Left ventricle myocardium superior (tissue), 1 donor: ENCODE measurements at regions not wholly inside any gene's neighbourhood (a gene's known extent, or its start where the extent isn't known, plus 50 kb on each side); places are given as distances from the start of the nearest gene placed in this dataset.

Experiments used
- ATAC-seq: fragments of 200-7000 bp; cut with Tn5 transposase; one replicate; pipeline ENCODE4 v1.9.1; 2020; ENCODE audit warnings: mild to moderate bottlenecking, moderate library complexity
- DNase-seq: peaks from one replicate; pipeline ENCODE4 v3.0.0-alpha.2; 2020
- intact Hi-C: fragments of 100-400 bp; cut with micrococcal nuclease; formaldehyde crosslinking; loops from one replicate; pipeline ENCODE4 v1.11.0; 2022
- donor health status: DM: no; HTN: yes; CAD: no; lungs with severe emphysema.

DNA sequence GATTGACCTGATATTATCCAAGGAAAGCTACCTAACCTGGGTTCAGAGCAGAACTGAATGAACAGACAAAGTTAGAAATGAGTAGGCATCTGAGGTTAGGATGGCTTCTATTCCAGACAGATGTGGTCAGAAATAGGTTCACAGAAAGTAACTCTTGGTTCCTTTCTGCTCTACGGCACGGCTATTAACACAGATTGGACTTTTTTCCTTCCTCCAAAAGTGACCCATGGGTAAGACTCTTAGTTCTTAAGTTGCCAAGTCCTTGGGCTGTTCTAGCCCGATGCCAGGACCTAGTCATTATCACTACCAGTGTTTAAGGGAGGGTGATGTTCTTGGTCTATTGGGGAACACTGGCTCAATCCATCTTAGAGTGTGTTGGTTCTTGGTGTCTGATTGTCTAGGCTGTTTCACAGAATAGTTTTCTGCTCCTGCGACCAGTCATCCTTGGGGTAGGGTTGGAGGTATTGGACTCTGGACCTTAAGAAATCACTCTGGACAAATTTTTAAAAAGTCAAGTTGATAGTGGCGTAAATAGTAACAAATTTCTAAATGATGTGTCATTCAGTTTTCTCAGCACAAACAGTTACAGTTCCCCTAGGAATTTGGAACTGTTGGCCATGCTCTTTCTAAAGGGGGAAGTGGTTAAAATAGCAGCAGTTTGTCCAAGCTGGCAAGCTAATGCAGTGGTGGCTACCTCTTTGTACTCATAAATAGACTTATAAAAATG lies 60.1 kb upstream of the MYCBP2 start:
- DNase-seq (no peak), ATAC-seq (peak; percentile 90)
- intact Hi-C loops = no loop called here

DNA sequence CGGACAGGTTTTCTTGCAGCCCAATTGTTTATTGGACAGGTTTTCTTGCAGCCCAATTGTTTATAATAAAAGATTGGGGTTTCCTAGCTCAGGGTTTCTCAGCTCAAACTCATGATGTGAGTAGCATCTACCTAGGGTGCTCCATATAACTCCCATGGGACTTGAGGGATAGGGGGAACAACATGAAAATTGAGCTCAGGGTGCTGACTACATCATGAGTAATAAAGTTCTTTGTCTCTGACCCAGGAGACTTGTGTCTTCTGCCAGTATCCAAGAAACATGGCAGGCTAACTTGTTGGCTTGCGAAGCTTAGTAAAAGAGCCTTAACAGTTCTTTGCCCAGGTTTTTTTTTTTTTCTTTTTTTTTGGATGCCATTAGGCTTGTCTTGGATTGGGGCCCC lies 59.2 kb upstream of the MYCBP2 start:
- intact Hi-C loops = no loop called here
- DNase-seq (no peak), ATAC-seq (no peak)

DNA sequence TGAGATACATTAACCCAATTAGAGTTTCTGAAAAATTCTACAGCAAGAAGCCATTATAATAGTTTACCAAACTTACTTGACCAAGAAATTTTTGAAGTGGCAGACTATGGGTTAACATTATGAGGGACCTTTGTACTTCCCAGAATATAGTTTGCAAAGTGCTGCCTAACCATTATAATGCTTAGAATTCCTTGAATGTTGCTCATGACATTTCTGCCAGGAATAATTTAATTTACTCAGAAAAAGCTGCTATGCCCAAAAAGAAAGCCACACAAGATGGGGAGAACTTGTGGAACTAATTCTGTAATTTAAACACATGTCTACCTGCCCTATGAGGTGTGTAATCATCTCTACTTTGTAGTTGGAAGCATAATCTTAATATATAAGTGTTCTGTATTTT lies 58.1 kb upstream of the MYCBP2 start:
- intact Hi-C loops = no loop called here
- DNase-seq (no peak), ATAC-seq (no peak)

DNA sequence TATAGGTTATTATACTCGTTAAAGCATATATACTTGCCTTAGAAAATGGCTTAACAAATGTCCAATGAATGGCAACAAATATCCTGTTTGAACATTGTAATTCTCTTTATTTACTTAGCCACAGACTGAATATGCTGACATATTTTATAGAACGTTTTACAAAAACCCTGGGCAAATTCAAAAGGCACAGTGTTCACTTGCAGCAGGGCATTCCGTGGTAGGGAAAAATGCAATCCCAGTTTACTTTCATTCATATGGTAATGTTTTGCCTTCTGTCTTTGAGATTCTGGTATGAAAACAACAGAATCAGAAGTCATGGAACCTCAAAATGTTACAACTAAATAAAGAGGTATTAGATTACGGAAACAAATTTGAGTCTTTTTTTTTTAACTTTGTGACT lies 56.2 kb upstream of the MYCBP2 start:
- DNase-seq = no peak
- intact Hi-C loops = no loop called here
- no peak for ATAC-seq

DNA sequence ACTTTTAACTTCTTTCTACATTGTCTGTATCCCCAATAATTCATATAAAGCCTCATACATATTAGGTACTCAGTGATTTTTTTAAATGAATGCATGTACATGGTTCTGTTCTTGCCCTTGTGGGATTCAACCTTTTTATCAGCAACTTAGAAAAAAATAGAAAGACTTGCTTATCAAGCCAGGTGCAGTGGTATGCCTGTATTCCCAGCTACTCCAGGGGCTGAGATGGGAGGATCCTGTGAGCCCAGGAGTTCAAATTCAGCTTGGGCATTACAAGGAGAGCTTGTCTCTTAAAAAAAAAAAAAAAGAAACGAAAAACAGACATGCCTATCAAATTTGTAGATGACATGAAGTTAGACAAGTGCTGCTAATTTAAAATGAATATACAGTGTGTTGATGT lies 54.2 kb upstream of the MYCBP2 start:
- DNase-seq (no peak), ATAC-seq (no peak)
- intact Hi-C loops = no loop called here

DNA sequence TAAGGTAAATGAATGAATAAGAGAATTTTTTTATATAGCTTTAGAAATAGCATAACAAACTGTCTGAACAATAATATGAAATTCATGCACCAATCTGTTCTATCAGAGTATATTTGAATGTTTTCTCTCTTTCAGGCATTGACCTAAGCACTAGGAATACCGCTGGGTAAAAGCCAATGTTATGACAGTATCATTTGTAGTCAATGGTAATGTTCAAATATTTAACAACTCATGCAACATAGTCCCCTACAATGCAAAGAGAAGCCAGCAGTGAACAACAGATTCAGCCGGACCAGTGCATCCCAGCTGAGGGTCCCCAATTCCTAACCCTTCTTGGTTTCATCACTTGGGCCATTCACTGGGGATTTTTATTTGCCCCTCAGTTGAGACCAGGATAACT lies 52.6 kb upstream of the MYCBP2 start:
- DNase-seq (no peak), ATAC-seq (no peak)
- intact Hi-C loops = no loop called here

DNA sequence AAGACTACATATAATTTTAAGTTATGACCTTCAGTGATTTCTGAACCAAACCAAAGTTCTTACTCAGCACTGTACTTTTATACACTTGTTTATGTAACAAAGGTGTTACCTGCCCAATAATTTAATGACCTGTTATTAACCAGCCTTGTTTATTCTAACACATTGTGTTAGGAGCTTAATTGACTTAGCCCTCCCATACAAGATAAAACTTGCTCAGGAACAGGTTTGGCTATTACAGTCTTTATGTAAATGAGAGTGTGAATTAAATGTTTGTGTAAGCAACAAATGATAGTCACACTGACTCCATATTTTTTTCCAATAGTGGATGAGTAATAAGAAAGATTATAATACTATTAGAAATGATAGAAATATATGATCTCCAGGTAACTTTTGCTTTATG lies 51.8 kb upstream of the MYCBP2 start:
- intact Hi-C loops = no loop called here
- ATAC-seq = no peak
- no peak for DNase-seq

DNA sequence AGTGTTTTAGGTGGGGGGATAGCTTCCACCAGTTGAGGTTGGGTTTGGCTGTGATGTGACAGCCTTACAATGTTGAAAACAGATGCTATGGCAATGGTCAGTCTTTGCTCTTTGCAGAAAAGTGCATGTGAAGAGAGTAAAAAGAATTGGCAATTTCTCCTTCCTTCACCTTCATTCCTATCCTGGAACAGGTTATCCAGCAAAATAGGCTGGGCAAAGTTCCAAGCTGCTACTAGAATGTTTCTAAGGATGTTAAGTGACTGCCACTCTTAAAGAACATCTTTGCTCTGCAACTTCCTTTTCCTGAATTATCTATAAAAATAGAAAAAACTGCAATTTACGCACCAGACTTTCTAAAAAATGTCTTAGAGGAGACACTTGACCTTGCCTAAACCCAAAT lies 50.1 kb upstream of the MYCBP2 start:
- intact Hi-C loops = no loop called here
- no peak for ATAC-seq
- no peak for DNase-seq
